DMS153 treated with DMSO at 0.1 percent for 48 hours (cell line): ENCODE measurements at regions not wholly inside any gene's neighbourhood (a gene's known extent, or its start where the extent isn't known, plus 50 kb on each side); places are given as distances from the start of the nearest gene placed in this dataset.
"Not testable (repeated sequence)": the region's sequence is repeated elsewhere in the genome, so short reads cannot be mapped to it uniquely, and the experiment has no call there.

Source experiments
- DNase-seq: peaks from one replicate; lab custom pipeline; 2025; ENCODE audit not compliant: unreplicated experiment; lab: John Stamatoyannopoulos, UW

- DNase-seq: no peak
Observed at GRCh38 chr11:90525962-90526361, 303.1 kb upstream of the CHORDC1 start.

DNA sequence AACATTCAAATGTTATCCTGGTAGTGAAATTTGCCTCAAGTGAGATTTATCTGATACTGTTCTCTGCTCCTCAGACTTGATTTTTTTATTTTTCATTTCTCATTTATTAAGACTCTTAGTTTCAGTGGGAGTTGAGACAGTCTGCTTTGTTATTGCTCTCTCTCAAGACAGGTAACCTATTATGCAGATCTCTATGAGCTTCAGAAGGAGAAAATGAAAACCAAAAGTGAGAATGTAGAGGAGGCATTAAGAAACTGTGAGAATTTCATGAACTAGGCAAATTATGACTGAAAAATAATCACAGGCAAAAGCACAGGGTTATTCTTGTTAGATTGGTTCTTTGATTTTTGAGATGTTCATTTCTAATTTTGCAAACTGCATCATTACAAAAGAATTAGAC lies 290.0 kb upstream of the CHORDC1 start:
- no peak for DNase-seq

DNA sequence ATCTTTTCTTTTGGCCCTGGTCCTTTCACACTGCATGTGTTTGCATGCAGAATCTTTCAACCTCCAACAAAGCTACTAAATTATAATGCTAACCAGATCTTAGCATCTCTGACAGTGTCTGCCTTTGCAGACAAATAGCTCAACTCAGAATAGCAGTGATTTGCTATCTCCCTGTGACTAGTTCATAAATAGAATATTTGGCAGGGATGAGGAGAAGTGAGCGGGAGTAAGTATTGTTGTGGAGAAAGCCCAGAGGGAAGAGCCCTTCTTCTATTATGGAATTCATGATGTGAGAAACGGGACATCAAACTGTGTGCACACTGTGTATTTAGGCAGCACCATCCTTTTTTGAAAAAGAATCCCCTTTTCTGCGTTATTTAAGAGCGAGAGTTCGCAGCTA lies 288.0 kb upstream of the CHORDC1 start:
- no peak for DNase-seq

DNA sequence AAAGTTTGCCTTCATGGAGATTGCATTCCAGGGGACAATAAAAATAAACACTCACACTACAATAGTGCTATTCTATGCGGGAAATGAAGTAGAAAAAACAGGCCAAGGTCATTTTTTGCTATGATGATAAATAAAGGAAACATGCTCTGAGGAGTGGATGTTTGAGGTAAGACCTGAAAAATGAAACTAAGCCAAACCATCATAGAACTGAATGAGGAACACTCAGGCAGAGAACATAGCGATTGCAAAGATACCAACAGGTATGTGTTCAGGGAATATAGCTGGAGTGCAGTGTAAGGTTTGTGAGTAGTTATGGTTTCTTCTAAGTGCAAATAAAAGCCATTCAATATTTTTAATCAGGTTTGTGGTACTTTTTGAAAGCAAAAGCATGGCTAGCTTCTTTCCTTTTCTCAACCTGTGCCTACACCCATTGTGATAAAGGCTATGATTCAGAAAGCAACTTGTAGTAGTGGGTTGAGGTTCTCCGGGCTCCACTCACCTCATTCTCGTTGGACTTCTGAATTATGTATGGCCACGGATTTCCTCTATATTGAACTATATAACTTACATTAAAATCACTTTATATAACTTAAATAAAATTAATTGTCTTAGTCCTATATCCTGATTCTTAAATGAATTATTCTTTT lies 278.2 kb upstream of the CHORDC1 start:
- DNase-seq: no peak

- DNase-seq: no peak
Observed at GRCh38 chr11:90496722-90497121, 273.9 kb upstream of the CHORDC1 start.

DNA sequence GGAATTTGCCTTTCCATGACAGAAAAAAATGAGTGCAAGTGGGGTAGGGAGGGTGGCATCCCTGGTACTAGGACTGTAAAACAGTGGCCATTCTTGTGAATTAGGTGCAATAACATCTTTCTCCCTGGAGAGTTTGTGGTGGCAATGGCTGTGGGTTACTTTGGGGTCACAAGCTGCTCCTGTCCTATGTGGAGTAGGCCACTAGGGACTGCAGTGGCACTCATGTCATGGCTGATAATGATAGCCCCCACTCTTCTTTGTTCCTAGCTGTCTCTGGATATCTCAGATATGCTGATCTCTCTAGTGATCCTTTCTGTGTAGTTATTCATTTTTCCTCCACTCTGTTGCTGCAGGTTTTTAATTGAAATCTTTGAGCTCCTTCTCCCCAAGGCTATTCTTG lies 270.5 kb upstream of the CHORDC1 start:
- DNase-seq: no peak

DNA sequence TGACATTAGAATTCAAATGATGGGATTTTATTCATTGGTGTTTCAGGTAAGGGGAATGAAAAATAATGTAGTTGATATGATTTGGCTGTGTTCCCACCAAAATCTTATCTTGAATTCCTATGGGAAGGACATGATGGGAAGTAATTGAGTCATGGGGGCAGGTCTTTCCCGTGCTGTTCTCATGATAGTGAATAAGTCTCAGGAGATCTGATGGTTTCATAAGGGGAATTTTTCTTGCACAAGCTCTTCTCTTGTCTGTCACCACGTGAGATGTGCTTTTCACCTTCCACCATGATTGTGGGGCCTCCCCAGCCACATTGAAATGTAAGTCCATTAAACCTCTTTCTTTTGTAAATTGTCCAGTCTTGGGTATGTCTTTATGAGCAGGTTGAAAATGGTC lies 268.6 kb upstream of the CHORDC1 start:
- no peak for DNase-seq

DNA sequence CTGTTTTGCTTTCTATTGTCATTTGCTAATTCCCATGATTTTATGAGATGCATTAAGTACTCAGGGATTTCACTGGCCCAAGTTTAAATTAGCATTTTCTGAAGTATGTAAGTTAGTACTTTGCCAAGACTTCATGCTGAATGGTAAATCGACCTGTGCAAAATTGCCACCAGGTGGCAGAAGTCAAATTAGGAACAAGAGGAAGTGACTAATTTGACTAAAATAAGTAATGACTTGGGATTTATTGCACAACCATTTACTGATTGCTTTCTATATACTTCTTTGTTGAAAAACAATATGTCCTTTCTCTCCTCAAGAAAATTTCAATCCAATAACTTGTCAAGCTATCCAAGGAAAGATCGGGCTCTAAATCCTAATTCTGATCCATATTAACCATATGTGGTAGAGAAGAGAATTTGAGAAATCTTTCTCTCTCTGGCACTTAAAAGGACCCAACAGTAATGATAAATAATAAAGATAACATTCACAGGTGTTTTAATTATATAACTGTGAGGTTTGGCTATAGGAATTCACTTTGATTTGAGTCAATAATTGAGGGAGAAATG lies 253.7 kb upstream of the CHORDC1 start:
- DNase-seq: no peak

- no peak for DNase-seq
Observed at GRCh38 chr11:90468923-90469322, 246.1 kb upstream of the CHORDC1 start.

- no peak for DNase-seq
Observed at GRCh38 chr11:90465553-90465952, 242.7 kb upstream of the CHORDC1 start.

DNA sequence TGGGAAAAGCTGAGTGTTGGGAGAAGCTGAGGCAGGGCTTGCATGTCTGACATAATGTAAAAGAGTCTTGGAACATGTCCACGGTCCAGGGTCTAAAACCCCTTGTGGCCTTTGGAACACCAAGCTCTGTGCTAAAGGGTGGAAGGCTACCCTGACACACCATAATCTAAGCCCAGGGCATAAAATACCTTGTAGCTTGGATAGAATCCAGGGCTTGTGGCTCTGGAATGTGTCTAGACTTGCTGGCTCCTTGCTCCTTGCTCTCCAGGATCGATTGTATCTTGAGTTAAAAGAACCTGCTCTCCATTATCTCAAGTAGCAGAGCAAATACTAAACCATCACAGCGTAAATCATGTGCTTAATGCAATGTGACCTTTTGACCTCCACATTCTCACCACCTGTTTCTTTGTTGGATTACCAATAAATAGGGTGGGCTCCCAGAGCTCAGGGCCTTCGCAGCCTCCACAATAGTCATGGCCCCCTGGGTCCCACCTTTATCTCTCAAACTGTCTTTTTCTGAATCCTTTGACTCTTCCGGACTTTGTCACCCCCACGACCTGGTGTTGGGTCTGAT lies 232.6 kb upstream of the CHORDC1 start:
- not testable (repeated sequence) for DNase-seq

DNA sequence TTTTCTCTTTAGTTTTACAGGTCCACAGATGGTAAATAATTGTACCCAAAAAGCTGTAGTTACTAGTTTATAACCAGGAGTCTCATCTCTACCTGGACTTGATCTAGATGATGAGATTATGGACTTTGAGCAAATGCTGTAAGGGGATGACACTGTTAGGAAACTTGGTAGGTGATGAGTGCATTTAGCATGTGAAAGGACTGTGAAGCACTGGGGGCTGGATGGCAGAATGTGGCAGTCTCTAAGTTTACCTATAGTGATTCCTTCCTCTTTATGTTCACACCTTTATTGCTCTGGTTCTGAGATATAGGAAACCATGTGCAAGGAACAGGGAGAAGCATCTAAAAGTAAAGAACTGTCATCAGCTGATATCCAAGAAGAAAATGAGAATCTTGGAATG lies 230.7 kb upstream of the CHORDC1 start:
- no peak for DNase-seq

GRCh38 chr11:90449606-90450005 lies 226.8 kb upstream of the CHORDC1 start:
- DNase-seq: no peak

- DNase-seq: no peak
Observed at GRCh38 chr11:90448256-90448655, 225.4 kb upstream of the CHORDC1 start.

- DNase-seq: no peak
Observed at GRCh38 chr11:90447618-90448017, 224.8 kb upstream of the CHORDC1 start.

DNA sequence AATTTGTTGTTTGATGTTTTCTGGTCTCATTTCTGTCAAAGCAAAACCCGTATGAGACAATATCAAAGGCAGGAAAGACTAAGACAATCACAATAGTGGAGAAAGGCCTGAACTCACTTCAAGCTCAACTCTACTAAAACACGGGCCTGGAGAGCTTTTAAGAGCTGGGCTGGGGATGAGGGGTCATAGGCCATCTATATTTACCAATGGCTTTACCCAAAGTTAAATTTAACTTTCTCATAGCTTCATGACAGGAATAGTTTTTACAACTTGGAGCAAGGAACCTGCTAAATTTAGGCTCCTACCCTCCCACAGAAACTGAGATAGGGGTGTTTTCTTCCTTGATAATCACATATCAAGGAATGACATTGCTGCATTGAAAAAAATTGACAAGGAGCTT lies 223.4 kb upstream of the CHORDC1 start:
- DNase-seq: no peak

- DNase-seq: no peak
Observed at GRCh38 chr11:90438069-90438468, 215.2 kb upstream of the CHORDC1 start.

- DNase-seq: no peak
Observed at GRCh38 chr11:90434858-90435257, 212.0 kb upstream of the CHORDC1 start.

GRCh38 chr11:90428836-90429235 lies 206.0 kb upstream of the CHORDC1 start:
- no peak for DNase-seq

DNA sequence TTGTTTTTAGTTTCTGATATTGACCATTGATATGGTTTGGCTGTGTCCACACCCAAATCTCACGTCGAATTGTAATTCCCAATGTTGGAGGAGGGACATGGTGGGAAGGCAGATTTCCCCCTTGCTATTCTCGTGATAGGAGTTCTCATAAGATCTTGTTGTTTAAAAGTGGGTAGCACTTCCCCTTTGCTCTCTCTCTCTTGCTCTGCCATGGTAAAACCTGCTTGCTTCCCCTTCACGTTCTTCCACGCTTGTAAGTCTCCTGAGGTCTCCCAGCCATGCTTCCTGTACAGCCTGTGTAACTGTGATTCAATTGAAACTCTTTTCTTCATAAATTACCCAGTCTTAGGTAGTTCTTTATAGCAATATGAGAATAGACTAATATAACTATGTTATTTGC lies 203.6 kb upstream of the CHORDC1 start:
- DNase-seq: no peak

GRCh38 chr11:90423378-90423777 lies 200.5 kb upstream of the CHORDC1 start:
- no peak for DNase-seq

DNA sequence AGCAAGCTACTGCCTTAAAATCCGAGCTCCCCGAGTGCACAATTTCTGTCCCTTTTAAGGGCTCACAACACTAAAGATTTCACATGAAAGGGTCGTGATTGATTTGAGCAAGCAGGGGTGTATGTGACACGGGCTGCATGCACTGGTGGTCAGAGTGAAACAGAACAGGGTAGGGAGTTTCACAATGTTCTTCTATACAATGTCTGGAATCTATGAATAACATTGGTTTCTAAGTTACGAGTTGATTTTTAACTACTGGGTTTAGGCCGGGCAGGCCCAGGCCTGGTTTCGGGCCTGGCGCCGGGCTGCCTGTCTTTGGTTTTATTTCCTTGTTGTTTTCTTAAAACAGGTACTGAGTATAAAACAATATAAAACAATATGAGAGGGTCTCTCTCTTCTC lies 199.9 kb upstream of the CHORDC1 start:
- not testable (repeated sequence) for DNase-seq

GRCh38 chr11:90414221-90414620 lies 191.4 kb upstream of the CHORDC1 start:
- DNase-seq: no peak
